KOPT-K1 (cell line): ENCODE measurements at regions not wholly inside any gene's neighbourhood (a gene's known extent, or its start where the extent isn't known, plus 50 kb on each side); places are given as distances from the start of the nearest gene placed in this dataset.

Source experiments
- H3K27ac ChIP-seq: fragments of 200-600 bp; sonication (generic); 2 replicates; pipeline ENCODE4 v1.5.1; 2016; ENCODE audit warnings: antibody characterized with exemption, mild to moderate bottlenecking, low read depth, low read length; ENCODE audit not compliant: poor library complexity, severe bottlenecking
- H3K36me3 ChIP-seq: fragments of 200-600 bp; sonication (generic); 2 replicates; pipeline ENCODE4 v1.5.1; 2017; ENCODE audit warnings: antibody characterized with exemption, mild to moderate bottlenecking, low read length, moderate library complexity; ENCODE audit not compliant: insufficient read depth
- H3K9me3 ChIP-seq: fragments of 200-600 bp; sonication (generic); 2 replicates; pipeline ENCODE4 v1.5.1; 2017; ENCODE audit warnings: antibody characterized with exemption, low read length, mild to moderate bottlenecking; ENCODE audit not compliant: insufficient read depth, poor library complexity, severe bottlenecking

DNA sequence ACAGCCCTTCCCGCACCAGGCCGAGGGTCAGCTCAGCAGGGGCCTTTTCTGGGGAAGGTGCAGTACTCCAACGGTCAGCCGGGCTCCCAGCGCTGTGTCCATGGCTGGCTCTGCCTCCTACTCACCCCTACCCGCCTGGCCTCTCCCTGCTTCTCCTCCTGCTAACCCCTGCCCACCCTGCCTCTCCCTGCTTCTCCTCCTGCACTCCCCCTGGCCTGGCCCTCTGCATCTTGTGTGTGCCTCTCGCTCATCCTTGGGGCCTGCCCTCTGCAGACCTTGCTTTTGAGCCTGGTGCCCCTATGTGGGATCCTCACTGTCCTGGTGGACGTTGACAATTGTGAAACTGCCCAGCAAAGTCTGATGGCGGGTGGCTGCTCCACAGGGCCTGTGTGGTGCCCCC is 274.6 kb upstream of the IRX2 start:
- Histone ChIP-seq H3K9me3 (peaks cover 8% of the 10 kb centered on the region), H3K36me3 (no peaks in the 10 kb centered on the region), H3K27ac (no peak overlapping the region)

GRCh38 chr5:3025392-3025791 is 273.9 kb upstream of the IRX2 start:
- peaks cover 8% of the 10 kb centered on the region for H3K9me3 ChIP-seq
- no peak overlapping the region for H3K27ac ChIP-seq
- H3K36me3 ChIP-seq: no peaks in the 10 kb centered on the region

DNA sequence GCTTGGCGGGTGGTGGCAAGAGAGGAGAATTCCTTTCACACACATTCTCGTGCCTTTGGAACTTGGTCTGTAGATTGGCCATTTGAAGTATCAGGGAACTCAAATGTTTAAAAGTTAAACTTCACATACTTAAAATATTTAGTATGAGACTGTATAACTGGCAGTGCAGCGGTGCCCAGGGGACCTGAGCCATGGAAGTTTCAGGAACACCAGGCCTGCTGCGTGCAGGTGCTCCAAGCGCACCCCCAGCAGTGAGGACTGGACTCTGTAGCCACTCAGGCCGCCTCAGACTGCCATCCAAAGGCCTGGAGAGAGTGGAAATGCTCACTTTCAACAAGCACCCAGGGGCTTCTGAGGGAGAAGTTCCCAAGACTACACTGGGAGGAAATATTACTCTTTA is 273.5 kb upstream of the IRX2 start:
- Histone ChIP-seq H3K9me3 (peaks cover 8% of the 10 kb centered on the region), H3K36me3 (no peaks in the 10 kb centered on the region), H3K27ac (no peak overlapping the region)

GRCh38 chr5:3024554-3024953 is 273.1 kb upstream of the IRX2 start:
- Histone ChIP-seq H3K27ac (no peak overlapping the region), H3K9me3 (peaks cover 8% of the 10 kb centered on the region)

GRCh38 chr5:3024126-3024525 is 272.6 kb upstream of the IRX2 start:
- H3K36me3 ChIP-seq: no peaks in the 10 kb centered on the region
- peaks cover 10% of the 10 kb centered on the region for H3K9me3 ChIP-seq
- no peak overlapping the region for H3K27ac ChIP-seq

More at GRCh38 chr5:3024554-3024953, 273.1 kb upstream of the IRX2 start:
- no peaks in the 10 kb centered on the region for H3K36me3 ChIP-seq

- Histone ChIP-seq H3K9me3 (peaks cover 12% of the 10 kb centered on the region), H3K36me3 (no peaks in the 10 kb centered on the region), H3K27ac (no peak overlapping the region)
These were observed 272.2 kb upstream of the IRX2 start for GRCh38 chr5:3023656-3024055.

GRCh38 chr5:3022665-3023064 is 271.2 kb upstream of the IRX2 start:
- H3K36me3 ChIP-seq: no peaks in the 10 kb centered on the region
- peaks cover 12% of the 10 kb centered on the region for H3K9me3 ChIP-seq
- H3K27ac ChIP-seq: no peak overlapping the region

DNA sequence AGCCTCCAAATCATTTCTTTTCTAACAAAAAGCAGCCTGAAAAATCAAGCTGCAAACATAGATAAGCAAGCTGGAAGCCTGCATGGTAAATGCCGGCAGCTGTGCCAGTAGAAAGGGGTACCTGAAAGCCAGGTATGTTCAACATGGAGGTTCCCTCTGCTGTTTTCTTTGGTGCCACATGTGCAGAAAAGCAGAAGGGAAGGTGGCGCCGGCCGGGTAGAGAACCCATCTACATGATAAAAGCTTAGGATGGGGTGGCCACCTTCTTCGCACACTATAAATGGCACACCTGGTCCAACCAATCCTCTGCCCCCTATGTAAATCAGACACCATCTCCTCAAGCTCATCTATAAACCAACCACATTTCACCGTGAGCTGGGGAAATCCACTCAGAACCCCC is 268.9 kb upstream of the IRX2 start:
- Histone ChIP-seq H3K36me3 (no peaks in the 10 kb centered on the region), H3K27ac (no peak overlapping the region), H3K9me3 (peaks cover 4% of the 10 kb centered on the region)

- Histone ChIP-seq H3K27ac (no peak overlapping the region), H3K36me3 (no peaks in the 10 kb centered on the region), H3K9me3 (peaks cover 4% of the 10 kb centered on the region)
These were observed 267.6 kb upstream of the IRX2 start for GRCh38 chr5:3019045-3019444.

GRCh38 chr5:3011764-3012017 is 260.2 kb upstream of the IRX2 start:
- no peaks in the 10 kb centered on the region for H3K36me3 ChIP-seq
- H3K9me3 ChIP-seq: no peaks in the 10 kb centered on the region
- no peak overlapping the region for H3K27ac ChIP-seq

- no peaks in the 10 kb centered on the region for H3K9me3 ChIP-seq
- H3K27ac ChIP-seq: no peak overlapping the region
These were observed 259.7 kb upstream of the IRX2 start for GRCh38 chr5:3010953-3011763.

GRCh38 chr5:3010301-3010952 is 258.9 kb upstream of the IRX2 start:
- no peaks in the 10 kb centered on the region for H3K9me3 ChIP-seq
- H3K27ac ChIP-seq: no peak overlapping the region
- H3K36me3 ChIP-seq: no peaks in the 10 kb centered on the region

More at GRCh38 chr5:3010953-3011763, 259.7 kb upstream of the IRX2 start:
- H3K36me3 ChIP-seq: no peaks in the 10 kb centered on the region

DNA sequence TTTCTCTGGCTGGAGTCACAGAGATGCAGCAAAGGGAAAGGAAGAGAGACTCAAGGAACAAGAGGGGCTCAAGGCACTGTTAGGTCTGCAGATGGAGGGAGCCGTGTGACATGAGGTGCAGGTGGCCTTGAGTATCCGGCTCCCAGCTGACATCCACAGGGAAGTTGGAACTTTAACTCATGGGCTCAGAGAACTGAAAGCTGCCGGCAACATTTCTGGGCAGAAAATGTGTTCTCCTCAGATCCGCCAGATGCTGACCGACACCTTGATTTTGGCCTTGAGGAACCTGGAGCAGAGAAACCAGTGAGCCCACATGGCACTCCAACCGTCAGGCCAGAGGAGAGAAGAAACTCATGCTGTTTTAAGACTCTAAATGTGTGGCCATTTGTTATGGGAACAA is 258.1 kb upstream of the IRX2 start:
- no peak overlapping the region for H3K27ac ChIP-seq
- H3K36me3 ChIP-seq: no peaks in the 10 kb centered on the region
- H3K9me3 ChIP-seq: no peaks in the 10 kb centered on the region

DNA sequence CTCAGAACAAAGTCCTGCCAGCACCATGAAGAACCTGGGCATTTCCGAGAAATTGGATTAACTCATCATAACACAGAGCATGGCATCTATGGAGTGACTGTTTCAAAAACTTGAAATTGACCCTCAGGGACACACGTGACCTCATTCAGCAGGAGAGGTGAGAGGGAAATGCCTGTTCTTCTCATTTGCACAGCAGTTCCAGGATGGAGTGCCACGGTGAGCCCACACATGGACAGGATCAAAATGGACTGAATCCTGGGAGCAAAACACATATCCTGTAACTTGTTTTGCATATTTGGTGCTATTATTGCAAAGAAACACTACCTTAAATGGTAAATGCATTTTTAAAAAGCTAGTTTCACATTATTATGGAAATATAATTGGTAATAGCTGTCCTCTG is 256.1 kb upstream of the IRX2 start:
- Histone ChIP-seq H3K36me3 (no peaks in the 10 kb centered on the region), H3K27ac (no peak overlapping the region), H3K9me3 (no peaks in the 10 kb centered on the region)

DNA sequence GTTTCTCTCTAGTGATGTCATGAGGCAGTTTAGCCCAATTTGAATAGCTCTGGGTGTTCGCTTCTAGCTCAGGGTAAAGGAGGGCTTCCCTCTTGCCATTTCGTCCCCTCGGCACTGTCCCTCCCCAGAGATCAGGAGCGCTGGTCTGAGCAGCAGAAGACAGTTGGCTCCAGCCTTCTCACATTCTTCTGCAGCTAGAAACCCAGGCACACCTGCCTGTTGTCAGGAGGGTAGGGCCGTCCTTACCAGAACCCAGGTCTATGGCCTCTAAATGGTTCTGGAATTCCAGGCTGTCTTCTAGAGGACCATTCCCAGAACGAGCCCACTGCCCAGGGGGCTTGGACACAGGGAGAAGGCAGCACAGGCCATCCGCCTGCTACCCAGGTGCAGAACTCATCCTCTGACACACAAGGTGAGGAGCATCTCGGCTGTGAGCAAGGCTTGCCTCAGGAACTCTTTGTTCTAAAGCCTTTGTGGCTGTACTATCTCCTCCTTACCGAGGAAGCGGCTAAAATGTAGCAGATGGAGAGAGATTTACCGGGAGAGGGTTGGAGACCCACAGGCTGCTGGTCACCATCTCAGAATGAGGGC is 255.6 kb upstream of the IRX2 start:
- no peaks in the 10 kb centered on the region for H3K9me3 ChIP-seq
- H3K27ac ChIP-seq: no peak overlapping the region
- H3K36me3 ChIP-seq: no peaks in the 10 kb centered on the region

- H3K27ac ChIP-seq: no peak overlapping the region
- no peaks in the 10 kb centered on the region for H3K9me3 ChIP-seq
- H3K36me3 ChIP-seq: no peaks in the 10 kb centered on the region
These were observed 255.0 kb upstream of the IRX2 start for GRCh38 chr5:3006526-3006925.
